ENCODE measurements at regions not wholly inside any gene's neighbourhood (a gene's known extent, or its start where the extent isn't known, plus 50 kb on each side); places are given as distances from the start of the nearest gene placed in this dataset.

DNA sequence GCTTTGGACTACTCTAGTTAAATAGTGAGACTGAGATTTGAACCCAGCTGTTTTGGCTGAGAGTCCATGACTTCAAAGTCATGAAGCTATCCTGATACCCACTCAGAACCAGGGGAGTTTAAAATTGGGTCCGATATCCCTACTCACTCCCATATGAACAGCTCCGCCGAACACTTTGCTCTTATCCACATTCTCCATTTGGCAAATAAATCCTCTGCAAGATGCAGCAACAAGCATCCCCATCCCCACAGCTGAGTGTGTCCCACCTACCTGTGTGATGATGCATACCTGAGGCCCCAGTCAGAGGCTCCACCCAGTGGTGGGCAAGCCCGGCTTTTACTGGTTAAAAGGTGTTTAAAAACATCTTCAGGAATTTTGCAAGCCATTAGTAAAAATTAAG is 108.3 kb upstream of the SLC24A3 start:
- no peak for TF ChIP-seq CEBPB (IDR thresholded peaks at IDR 0.05; ENCODE audit: low read depth)
- TF ChIP-seq ZNF274 (IDR thresholded peaks at IDR 0.05; ENCODE audit: low read depth, low read length): no peak
- TF ChIP-seq YY1 (IDR thresholded peaks at IDR 0.05; ENCODE audit: extremely low read depth, insufficient replicate concordance, low read depth, low read length): no peak
- no peak for TF ChIP-seq SP1 (IDR thresholded peaks at IDR 0.05; ENCODE audit: low read depth)
- TF ChIP-seq POLR2AphosphoS5 (IDR thresholded peaks at IDR 0.05; ENCODE audit: low read depth, low read length): no peak
- TF ChIP-seq JUND (IDR thresholded peaks at IDR 0.05): no peak
- no peak for TF ChIP-seq SIN3A (IDR thresholded peaks at IDR 0.05; ENCODE audit: low read depth)
- TF ChIP-seq POLR2A (IDR thresholded peaks at IDR 0.05; ENCODE audit: borderline replicate concordance, extremely low read depth, insufficient read depth, insufficient read length): no peak
- no peak for TF ChIP-seq CBX3 (IDR thresholded peaks at IDR 0.05; ENCODE audit: low read depth)
- CTCF ChIA-PET: no interaction called here
- no peak overlapping the region for H3K9ac ChIP-seq (ENCODE audit: low read length)
- H3K9me3 ChIP-seq (ENCODE audit: control insufficient read depth in 1 of 2, insufficient read depth in 1 of 2, low read depth in 1 of 2, low read length in 2 of 2): no peaks in the 10 kb centered on the region; a peak in 1 of 4 replicates
- POLR2A ChIA-PET: no interaction called here
- BruUV-seq (replicated peaks): no TSS peak
- no peaks in the 10 kb centered on the region for H3K27me3 ChIP-seq (ENCODE audit: insufficient read depth, low read length)
- no peaks in the 10 kb centered on the region for H3K4me1 ChIP-seq (ENCODE audit: control insufficient read depth in 1 of 2, insufficient read depth in 2 of 2, low read length in 2 of 2)
- H2AFZ ChIP-seq (ENCODE audit: low read depth, low read length, poor library complexity, severe bottlenecking): no peak overlapping the region
- H4K20me1 ChIP-seq (ENCODE audit: insufficient read depth): no peaks in the 10 kb centered on the region
- DNase-seq (ENCODE audit: low read depth, low spot score): no peak
- no peak overlapping the region for H3K27ac ChIP-seq (ENCODE audit: low read depth, low read length)
- no peaks in the 10 kb centered on the region for H3K9me2 ChIP-seq (ENCODE audit: insufficient read depth)
- no peak for ATAC-seq
- no peaks in the 10 kb centered on the region for H3K36me3 ChIP-seq (ENCODE audit: control insufficient read depth in 1 of 2, insufficient read depth in 2 of 2, low read length in 2 of 2)
- intact Hi-C loops (cut with micrococcal nuclease): no loop called here
- RAD21 ChIA-PET (ENCODE audit: low non-redundant PET in 1 of 2, low total read pairs in 2 of 2, uncharacterized antibody in 2 of 2, unreplicated experiment in 2 of 2): no interaction called here
- no peak overlapping the region for H3K4me2 ChIP-seq (ENCODE audit: low read length)
- H3K79me2 ChIP-seq (ENCODE audit: insufficient read depth, low read length): no peaks in the 10 kb centered on the region
- no peak overlapping the region for H3K4me3 ChIP-seq (replicated peaks in 1 of 2; ENCODE audit: low read depth in 1 of 2, low read length in 2 of 2)

DNA sequence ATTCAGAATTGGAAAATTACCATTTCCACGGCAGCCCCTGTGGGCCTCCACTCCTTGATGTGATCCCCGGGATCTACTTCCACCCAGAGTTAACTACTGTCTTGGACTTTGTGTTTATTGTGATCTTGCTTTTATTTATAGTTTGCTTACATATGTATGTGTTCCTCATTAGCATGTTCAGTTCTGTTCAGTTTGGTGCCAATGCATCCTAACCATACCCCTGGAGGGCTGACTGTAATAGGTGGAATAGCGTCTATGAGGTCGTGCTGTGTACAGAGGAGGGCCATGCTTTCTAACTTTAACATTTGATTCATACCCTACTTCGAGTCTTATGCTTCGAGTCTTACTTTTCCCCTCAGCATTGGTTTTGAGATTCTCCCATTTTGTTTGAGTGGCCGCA is 104.3 kb upstream of the SLC24A3 start:
- no peak overlapping the region for H3K27ac ChIP-seq (ENCODE audit: low read depth, low read length)
- no peaks in the 10 kb centered on the region for H3K79me2 ChIP-seq (ENCODE audit: insufficient read depth, low read length)
- ATAC-seq (no peak), DNase-seq (ENCODE audit: low read depth, low spot score) (no peak)
- H2AFZ ChIP-seq (ENCODE audit: low read depth, low read length, poor library complexity, severe bottlenecking): no peak overlapping the region
- RAD21 ChIA-PET (ENCODE audit: low non-redundant PET in 1 of 2, low total read pairs in 2 of 2, uncharacterized antibody in 2 of 2, unreplicated experiment in 2 of 2): no interaction called here
- no peaks in the 10 kb centered on the region for H4K20me1 ChIP-seq (ENCODE audit: insufficient read depth)
- TF ChIP-seq, protein P1, sequence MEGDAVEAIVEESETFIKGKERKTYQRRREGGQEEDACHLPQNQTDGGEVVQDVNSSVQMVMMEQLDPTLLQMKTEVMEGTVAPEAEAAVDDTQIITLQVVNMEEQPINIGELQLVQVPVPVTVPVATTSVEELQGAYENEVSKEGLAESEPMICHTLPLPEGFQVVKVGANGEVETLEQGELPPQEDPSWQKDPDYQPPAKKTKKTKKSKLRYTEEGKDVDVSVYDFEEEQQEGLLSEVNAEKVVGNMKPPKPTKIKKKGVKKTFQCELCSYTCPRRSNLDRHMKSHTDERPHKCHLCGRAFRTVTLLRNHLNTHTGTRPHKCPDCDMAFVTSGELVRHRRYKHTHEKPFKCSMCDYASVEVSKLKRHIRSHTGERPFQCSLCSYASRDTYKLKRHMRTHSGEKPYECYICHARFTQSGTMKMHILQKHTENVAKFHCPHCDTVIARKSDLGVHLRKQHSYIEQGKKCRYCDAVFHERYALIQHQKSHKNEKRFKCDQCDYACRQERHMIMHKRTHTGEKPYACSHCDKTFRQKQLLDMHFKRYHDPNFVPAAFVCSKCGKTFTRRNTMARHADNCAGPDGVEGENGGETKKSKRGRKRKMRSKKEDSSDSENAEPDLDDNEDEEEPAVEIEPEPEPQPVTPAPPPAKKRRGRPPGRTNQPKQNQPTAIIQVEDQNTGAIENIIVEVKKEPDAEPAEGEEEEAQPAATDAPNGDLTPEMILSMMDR (IDR thresholded peaks at IDR 0.05 in 2 of 3, conservative IDR thresholded peaks at IDR 0.05 in 1 of 3; ENCODE audit: borderline replicate concordance in 1 of 3, insufficient read depth in 1 of 3, low read depth in 2 of 3, low read length in 2 of 3): no peak
- TF ChIP-seq POLR2A (IDR thresholded peaks at IDR 0.05; ENCODE audit: borderline replicate concordance, extremely low read depth, insufficient read depth, insufficient read length): no peak
- TF ChIP-seq EGR1 (IDR thresholded peaks at IDR 0.05; ENCODE audit: low read depth): no peak
- TF ChIP-seq SP1 (IDR thresholded peaks at IDR 0.05; ENCODE audit: low read depth): no peak
- H3K36me3 ChIP-seq (ENCODE audit: control insufficient read depth in 1 of 2, insufficient read depth in 2 of 2, low read length in 2 of 2): no peaks in the 10 kb centered on the region
- no peak overlapping the region for H3K4me2 ChIP-seq (ENCODE audit: low read length)
- H3K4me3 ChIP-seq (replicated peaks in 1 of 2; ENCODE audit: low read depth in 1 of 2, low read length in 2 of 2): no peak overlapping the region
- intact Hi-C loops (cut with micrococcal nuclease): no loop called here
- H3K4me1 ChIP-seq (ENCODE audit: control insufficient read depth in 1 of 2, insufficient read depth in 2 of 2, low read length in 2 of 2): no peaks in the 10 kb centered on the region
- no peak overlapping the region for H3K9ac ChIP-seq (ENCODE audit: low read length)
- no peaks in the 10 kb centered on the region for H3K9me2 ChIP-seq (ENCODE audit: insufficient read depth)
- BruUV-seq (replicated peaks): no TSS peak
- POLR2A ChIA-PET: no interaction called here
- CTCF ChIA-PET: no interaction called here
- no peaks in the 10 kb centered on the region for H3K27me3 ChIP-seq (ENCODE audit: insufficient read depth, low read length)
- H3K9me3 ChIP-seq (ENCODE audit: control insufficient read depth in 1 of 2, insufficient read depth in 1 of 2, low read depth in 1 of 2, low read length in 2 of 2): no peaks in the 10 kb centered on the region
